ENCODE measurements at regions not wholly inside any gene's neighbourhood (a gene's known extent, or its start where the extent isn't known, plus 50 kb on each side); places are given as distances from the start of the nearest gene placed in this dataset.

GRCh38 chr7:79504607-79505389 is 51.3 kb upstream of the MAGI2 start:
- CTCF ChIA-PET: no interaction called here
- no peak for ATAC-seq (ENCODE audit: poor library complexity)
- no peaks in the 10 kb centered on the region for H3K27me3 Mint-ChIP-seq
- no peaks in the 10 kb centered on the region for H3K36me3 Mint-ChIP-seq (ENCODE audit: low read depth)
- no peaks in the 10 kb centered on the region for H3K9me3 Mint-ChIP-seq
- no peaks in the 10 kb centered on the region for H3K36me3 ChIP-seq (ENCODE audit: insufficient read depth, low read length)
- H3K4me3 ChIP-seq (ENCODE audit: low read length): no peak overlapping the region
- no peaks in the 10 kb centered on the region for H3K4me1 ChIP-seq (ENCODE audit: insufficient read depth, low read length)
- peaks cover 0 to 4% of the 10 kb centered on the region in 2 experiments for H3K9me3 ChIP-seq (ENCODE audit: control insufficient read depth in 1 of 2, insufficient read depth in 1 of 2, low read length in 2 of 2)
- intact Hi-C loops (cut with DNase I, micrococcal nuclease): no loop called here
- no peak overlapping the region for H3K27ac ChIP-seq (ENCODE audit: low read depth in 1 of 2, low read length in 2 of 2)
- no peak for TF ChIP-seq CTCF (IDR thresholded peaks at IDR 0.05)
- H3K4me3 Mint-ChIP-seq: no peak overlapping the region
- H3K27me3 ChIP-seq (ENCODE audit: control insufficient read depth in 1 of 2, insufficient read depth in 2 of 2, low read length in 2 of 2): no peaks in the 10 kb centered on the region
- no peaks in the 10 kb centered on the region for H3K4me1 Mint-ChIP-seq (ENCODE audit: low read depth)
- POLR2A ChIA-PET: no interaction called here
- no peak overlapping the region for H3K27ac Mint-ChIP-seq
- DNase-seq: no peak

Data from CD4-positive, alpha-beta T cell (primary cell).